ENCODE measurements at regions not wholly inside any gene's neighbourhood (a gene's known extent, or its start where the extent isn't known, plus 50 kb on each side); places are given as distances from the start of the nearest gene placed in this dataset.

- DNase-seq (ENCODE audit: low spot score), result no peak
Measured at GRCh38 chr4:54988655-54989054, 136.7 kb downstream of the KDR start.

- DNase-seq (ENCODE audit: low spot score), result no peak
Measured at GRCh38 chr4:54986095-54986846, 139.1 kb downstream of the KDR start.

GRCh38 chr4:54976682-54977081, 148.7 kb downstream of the KDR start:
- no peak for DNase-seq (ENCODE audit: low spot score)

- no peak for DNase-seq (ENCODE audit: low spot score)
Measured at GRCh38 chr4:54976031-54976430, 149.4 kb downstream of the KDR start.

GRCh38 chr4:54973784-54974183, 151.6 kb downstream of the KDR start:
- no peak for DNase-seq (ENCODE audit: low spot score)

- DNase-seq (ENCODE audit: low spot score), result peak; percentile 84
Measured at GRCh38 chr4:54971474-54971950, 153.9 kb downstream of the KDR start.

- no peak for DNase-seq (ENCODE audit: low spot score)
Measured at GRCh38 chr4:54967289-54967688, 158.1 kb downstream of the KDR start.

GRCh38 chr4:54961357-54961975, 163.9 kb downstream of the KDR start:
- DNase-seq (ENCODE audit: low spot score), result peak; percentile 58

GRCh38 chr4:54959651-54960116, 165.7 kb downstream of the KDR start:
- DNase-seq (ENCODE audit: low spot score), result peak; percentile 27

- DNase-seq (ENCODE audit: low spot score), result no peak
Measured at GRCh38 chr4:54959131-54959530, 166.3 kb downstream of the KDR start.

- DNase-seq (ENCODE audit: low spot score), result no peak
Measured at GRCh38 chr4:54958236-54958635, 167.2 kb downstream of the KDR start.

- peak; percentile 40 for DNase-seq (ENCODE audit: low spot score)
Measured at GRCh38 chr4:54954656-54955388, 170.6 kb downstream of the KDR start.

GRCh38 chr4:54946741-54947140, 178.7 kb downstream of the KDR start:
- no peak for DNase-seq (ENCODE audit: low spot score)

GRCh38 chr4:54945838-54946237, 179.6 kb downstream of the KDR start:
- DNase-seq (ENCODE audit: low spot score), result no peak

- no peak for DNase-seq (ENCODE audit: low spot score)
Measured at GRCh38 chr4:54942721-54943120, 182.7 kb downstream of the KDR start.

GRCh38 chr4:54941994-54942552, 183.3 kb downstream of the KDR start:
- DNase-seq (ENCODE audit: low spot score), result no peak

GRCh38 chr4:54940996-54941865, 184.2 kb downstream of the KDR start:
- DNase-seq (ENCODE audit: low spot score), result no peak

- no peak for DNase-seq (ENCODE audit: low spot score)
Measured at GRCh38 chr4:54937501-54937900, 187.9 kb downstream of the KDR start.

GRCh38 chr4:54933579-54933978, 191.8 kb downstream of the KDR start:
- DNase-seq (ENCODE audit: low spot score), result no peak

GRCh38 chr4:54930226-54930625, 195.2 kb downstream of the KDR start:
- no peak for DNase-seq (ENCODE audit: low spot score)

GRCh38 chr4:54929459-54929858, 195.9 kb downstream of the KDR start:
- no peak for DNase-seq (ENCODE audit: low spot score)

- no peak for DNase-seq (ENCODE audit: low spot score)
Measured at GRCh38 chr4:54924891-54925290, 200.5 kb downstream of the KDR start.

Measured in COLO829 (cell line).